Activated CD4-positive, alpha-beta memory T cell treated with anti-CD3 and anti-CD28 coated beads, Interleukin-2, amount 10 ng/mL, durations not matched to agents 7 days and 5 days (primary cell): ENCODE measurements at regions not wholly inside any gene's neighbourhood (a gene's known extent, or its start where the extent isn't known, plus 50 kb on each side); places are given as distances from the start of the nearest gene placed in this dataset.

Experiments used
- CTCF ChIA-PET: fragments of 350-600 bp; sonication (Branson Sonifier 250); formaldehyde crosslinking; loops from one replicate; lab custom pipeline; 2021; ENCODE audit warnings: antibody characterized with exemption, inconsistent platforms; lab: Charles Lee
- POLR2A ChIA-PET: fragments of 350-600 bp; sonication (Branson Sonifier 250); formaldehyde crosslinking; loops from one replicate; lab custom pipeline; 2021; ENCODE audit warnings: antibody characterized with exemption; lab: Charles Lee
- DNase-seq: peaks from one replicate; pipeline ENCODE4 v3.0.0-alpha.2; 2020
- H3K27ac Mint-ChIP-seq: one replicate; pipeline ENCODE4 v1.8.0; 2021; ENCODE audit warnings: mild to moderate bottlenecking, mixed read lengths
- H3K27me3 Mint-ChIP-seq: one replicate; pipeline ENCODE4 v1.8.0; 2021; ENCODE audit warnings: mixed read lengths
- H3K36me3 Mint-ChIP-seq: one replicate; pipeline ENCODE4 v1.8.0; 2021; ENCODE audit warnings: low read depth, mixed read lengths
- H3K4me1 Mint-ChIP-seq: one replicate; pipeline ENCODE4 v1.8.0; 2021; ENCODE audit warnings: mixed read lengths
- H3K4me3 Mint-ChIP-seq: one replicate; pipeline ENCODE4 v1.8.0; 2021; ENCODE audit warnings: mild to moderate bottlenecking, mixed read lengths
- H3K9me3 Mint-ChIP-seq: one replicate; pipeline ENCODE4 v1.8.0; 2021; ENCODE audit warnings: mixed read lengths

DNA sequence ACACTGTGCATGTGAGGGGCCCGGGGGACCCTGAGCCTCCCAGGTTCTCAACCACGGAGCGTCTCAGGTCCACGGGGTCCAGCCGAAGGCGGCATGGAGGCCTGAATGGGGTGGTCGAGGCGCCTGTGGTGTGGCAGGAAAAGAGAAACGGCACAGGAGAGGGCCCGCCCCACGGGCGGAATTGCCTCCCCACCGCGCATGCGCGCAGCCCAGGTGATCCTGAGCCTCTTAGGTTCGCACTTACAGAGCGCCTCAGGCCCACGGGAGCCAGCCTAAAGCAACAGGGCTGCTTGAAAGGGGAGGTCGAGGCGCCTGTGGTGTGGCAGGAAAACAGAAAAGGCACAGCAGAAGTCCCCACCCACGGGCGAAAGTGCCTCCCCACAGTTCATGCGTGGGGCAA lies 311.0 kb downstream of the ALG10 start:
- no peaks in the 10 kb centered on the region for H3K4me1 Mint-ChIP-seq
- H3K27ac Mint-ChIP-seq: no peak overlapping the region
- no peak overlapping the region for H3K4me3 Mint-ChIP-seq
- H3K27me3 Mint-ChIP-seq: no peaks in the 10 kb centered on the region
- ChIA-PET POLR2A (no interaction called here), CTCF (no interaction called here)
- DNase-seq: no peak
- peaks cover 6% of the 10 kb centered on the region for H3K36me3 Mint-ChIP-seq
- H3K9me3 Mint-ChIP-seq: peaks cover 39% of the 10 kb centered on the region

- Mint-ChIP-seq H3K27me3 (no peaks in the 10 kb centered on the region), H3K27ac (no peak overlapping the region), H3K9me3 (peaks cover 33% of the 10 kb centered on the region), H3K4me3 (no peak overlapping the region), H3K4me1 (no peaks in the 10 kb centered on the region), H3K36me3 (peaks cover 5% of the 10 kb centered on the region)
- DNase-seq: no peak
- ChIA-PET CTCF (no interaction called here), POLR2A (no interaction called here)
These were observed 312.2 kb downstream of the ALG10 start for GRCh38 chr12:34334538-34334937.

- POLR2A ChIA-PET: no interaction called here
These were observed 312.9 kb downstream of the ALG10 start for GRCh38 chr12:34334953-34335743.

GRCh38 chr12:34335819-34336262 lies 313.5 kb downstream of the ALG10 start:
- DNase-seq: no peak
- POLR2A ChIA-PET: no interaction called here
- Mint-ChIP-seq H3K4me3 (no peak overlapping the region), H3K27ac (no peak overlapping the region), H3K9me3 (peaks cover 26% of the 10 kb centered on the region), H3K36me3 (peaks cover 4% of the 10 kb centered on the region), H3K27me3 (no peaks in the 10 kb centered on the region), H3K4me1 (no peaks in the 10 kb centered on the region)
- CTCF ChIA-PET: no interaction called here

More at GRCh38 chr12:34334953-34335743, 312.9 kb downstream of the ALG10 start:
- H3K27me3 Mint-ChIP-seq: no peaks in the 10 kb centered on the region
- CTCF ChIA-PET: no interaction called here
- H3K4me1 Mint-ChIP-seq: no peaks in the 10 kb centered on the region
- H3K9me3 Mint-ChIP-seq: peaks cover 28% of the 10 kb centered on the region
- no peak overlapping the region for H3K27ac Mint-ChIP-seq
- DNase-seq: no peak
- peaks cover 4% of the 10 kb centered on the region for H3K36me3 Mint-ChIP-seq
- no peak overlapping the region for H3K4me3 Mint-ChIP-seq

DNA sequence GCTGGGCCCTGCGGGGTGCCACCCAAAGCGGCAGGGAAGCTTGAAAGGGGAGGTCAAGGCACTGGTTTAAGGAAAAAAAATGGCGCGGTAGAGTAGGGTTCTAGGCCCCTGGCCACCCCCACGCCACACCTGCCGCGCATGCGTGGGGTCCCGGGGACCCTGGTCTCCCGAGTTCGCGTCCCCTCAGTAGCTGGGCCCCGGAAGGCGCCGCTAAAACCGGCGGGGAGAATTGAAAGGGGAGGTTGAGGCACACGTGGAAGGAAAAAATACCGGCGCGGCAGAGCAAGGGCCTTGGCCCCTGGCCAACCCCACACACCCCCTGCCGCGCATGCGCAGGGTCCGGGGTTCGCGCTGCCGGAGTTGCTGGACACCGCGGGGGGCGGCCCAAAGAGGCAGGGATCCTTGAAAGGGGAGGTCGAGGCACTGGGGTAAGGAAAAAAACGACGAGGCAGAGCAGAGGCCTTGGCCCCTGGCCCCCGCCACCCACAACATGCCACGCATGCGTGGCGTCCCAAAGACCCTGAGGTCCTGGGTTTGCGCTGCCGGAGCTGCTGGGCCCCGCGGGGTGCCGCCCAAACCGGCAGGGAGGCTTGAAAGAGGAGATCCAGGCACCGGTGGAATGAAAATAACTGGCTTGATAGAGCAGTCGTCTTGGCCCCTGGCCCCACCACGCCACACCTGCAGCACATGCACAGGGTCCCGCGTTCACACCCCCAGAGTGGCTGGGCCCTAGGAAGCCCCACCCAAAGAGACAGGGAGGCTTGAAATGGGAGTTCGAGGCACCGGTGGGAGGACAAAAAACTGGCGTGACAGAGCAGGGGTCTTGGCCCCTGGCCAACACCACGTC lies 314.5 kb downstream of the ALG10 start:
- Mint-ChIP-seq H3K36me3 (peaks cover 4% of the 10 kb centered on the region), H3K4me1 (no peaks in the 10 kb centered on the region), H3K9me3 (peaks cover 20% of the 10 kb centered on the region), H3K4me3 (no peak overlapping the region), H3K27ac (no peak overlapping the region), H3K27me3 (no peaks in the 10 kb centered on the region)
- CTCF ChIA-PET: no interaction called here
- POLR2A ChIA-PET: no interaction called here
- no peak for DNase-seq

DNA sequence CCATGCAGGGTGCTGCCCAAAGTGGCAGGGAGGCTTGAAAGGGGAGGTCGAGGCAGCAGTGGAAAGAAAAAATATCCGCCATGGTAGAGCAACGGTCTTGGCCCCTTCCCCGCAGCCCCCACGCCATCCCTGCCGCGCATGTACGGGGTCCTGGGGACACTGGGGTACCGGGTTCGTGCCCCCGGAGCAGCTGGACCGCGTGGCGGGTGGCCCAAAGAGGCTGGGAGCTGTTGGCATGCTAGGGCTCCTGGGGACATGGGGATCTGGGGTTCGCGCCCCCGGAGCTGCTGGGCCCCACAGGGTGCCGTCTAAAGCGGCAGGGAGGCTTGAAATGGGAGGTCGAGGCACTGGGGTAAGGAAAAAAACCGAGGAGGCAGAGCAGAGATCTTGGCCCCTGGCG lies 316.5 kb downstream of the ALG10 start:
- no peaks in the 10 kb centered on the region for H3K4me1 Mint-ChIP-seq
- no peaks in the 10 kb centered on the region for H3K27me3 Mint-ChIP-seq
- DNase-seq: no peak
- H3K9me3 Mint-ChIP-seq: peaks cover 15% of the 10 kb centered on the region
- H3K36me3 Mint-ChIP-seq: peaks cover 2% of the 10 kb centered on the region
- H3K4me3 Mint-ChIP-seq: no peak overlapping the region
- ChIA-PET POLR2A (no interaction called here), CTCF (no interaction called here)
- H3K27ac Mint-ChIP-seq: no peak overlapping the region

DNA sequence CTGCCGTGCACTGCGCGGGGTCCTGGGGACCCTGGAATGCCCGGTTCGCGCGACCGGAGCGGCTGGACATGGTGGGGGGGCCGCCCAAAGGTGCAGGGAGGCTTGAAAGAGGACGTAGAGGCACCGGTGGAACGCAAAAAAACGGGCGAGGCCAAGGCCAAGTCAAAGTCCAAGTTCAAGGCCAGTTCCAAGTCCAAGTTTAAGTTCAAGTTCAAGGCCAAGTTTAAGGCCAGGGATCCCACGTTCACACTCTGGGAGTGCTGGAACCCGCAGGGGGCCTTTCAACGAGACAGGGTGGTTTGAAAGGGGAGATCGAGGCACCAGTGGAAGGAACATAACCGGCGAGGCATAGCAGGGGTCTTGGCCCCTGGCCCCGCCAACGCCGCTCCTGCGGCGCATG lies 317.6 kb downstream of the ALG10 start:
- H3K4me3 Mint-ChIP-seq: no peak overlapping the region
- no peak for DNase-seq
- H3K27me3 Mint-ChIP-seq: no peaks in the 10 kb centered on the region
- ChIA-PET CTCF (no interaction called here), POLR2A (no interaction called here)
- H3K9me3 Mint-ChIP-seq: peaks cover 15% of the 10 kb centered on the region
- no peaks in the 10 kb centered on the region for H3K4me1 Mint-ChIP-seq
- no peak overlapping the region for H3K27ac Mint-ChIP-seq
- peaks cover 1% of the 10 kb centered on the region for H3K36me3 Mint-ChIP-seq

GRCh38 chr12:34340534-34341361 lies 318.5 kb downstream of the ALG10 start:
- Mint-ChIP-seq H3K27me3 (no peaks in the 10 kb centered on the region), H3K9me3 (peaks cover 15% of the 10 kb centered on the region), H3K4me1 (no peaks in the 10 kb centered on the region), H3K4me3 (no peak overlapping the region), H3K36me3 (no peaks in the 10 kb centered on the region), H3K27ac (no peak overlapping the region)
- DNase-seq: no peak
- POLR2A ChIA-PET: no interaction called here
- CTCF ChIA-PET: no interaction called here

- Mint-ChIP-seq H3K4me3 (no peak overlapping the region), H3K9me3 (peaks cover 15% of the 10 kb centered on the region), H3K27me3 (no peaks in the 10 kb centered on the region), H3K36me3 (no peaks in the 10 kb centered on the region), H3K4me1 (no peaks in the 10 kb centered on the region), H3K27ac (no peak overlapping the region)
- ChIA-PET CTCF (no interaction called here), POLR2A (no interaction called here)
- no peak for DNase-seq
These were observed 319.1 kb downstream of the ALG10 start for GRCh38 chr12:34341362-34341733.

GRCh38 chr12:34342048-34342447 lies 319.8 kb downstream of the ALG10 start:
- ChIA-PET POLR2A (no interaction called here), CTCF (no interaction called here)
- H3K9me3 Mint-ChIP-seq: peaks cover 15% of the 10 kb centered on the region
- no peak for DNase-seq
- H3K4me3 Mint-ChIP-seq: no peak overlapping the region
- no peaks in the 10 kb centered on the region for H3K36me3 Mint-ChIP-seq
- no peak overlapping the region for H3K27ac Mint-ChIP-seq
- H3K27me3 Mint-ChIP-seq: no peaks in the 10 kb centered on the region
- H3K4me1 Mint-ChIP-seq: no peaks in the 10 kb centered on the region

- no peak for DNase-seq
- H3K9me3 Mint-ChIP-seq: peaks cover 11% of the 10 kb centered on the region
- H3K27ac Mint-ChIP-seq: no peak overlapping the region
- no peaks in the 10 kb centered on the region for H3K4me1 Mint-ChIP-seq
- POLR2A ChIA-PET: no interaction called here
- no peaks in the 10 kb centered on the region for H3K27me3 Mint-ChIP-seq
- no peaks in the 10 kb centered on the region for H3K36me3 Mint-ChIP-seq
- H3K4me3 Mint-ChIP-seq: no peak overlapping the region
- CTCF ChIA-PET: no interaction called here
These were observed 321.0 kb downstream of the ALG10 start for GRCh38 chr12:34343345-34343744.

DNA sequence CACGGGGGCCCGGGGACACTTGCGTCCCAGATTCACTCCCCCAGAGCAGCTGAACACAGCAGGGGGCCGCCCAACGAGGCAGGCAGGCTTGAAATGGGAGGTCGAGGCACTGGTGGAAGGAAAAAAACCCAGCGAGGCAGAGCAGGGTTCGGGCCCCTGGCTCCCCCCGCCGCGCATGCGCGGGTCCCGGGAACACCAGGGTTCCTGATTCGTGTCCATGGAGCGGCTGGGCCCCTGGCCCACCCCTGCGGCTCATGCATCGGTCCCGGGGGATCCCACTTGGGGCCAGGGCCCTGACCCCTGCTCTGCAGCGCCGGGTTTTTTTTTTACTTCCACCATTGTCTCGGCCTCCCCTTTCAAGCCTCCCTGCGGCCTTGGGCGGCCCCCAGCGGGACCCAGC lies 321.5 kb downstream of the ALG10 start:
- CTCF ChIA-PET: no interaction called here
- DNase-seq: no peak
- Mint-ChIP-seq H3K36me3 (no peaks in the 10 kb centered on the region), H3K4me1 (no peaks in the 10 kb centered on the region), H3K4me3 (no peak overlapping the region), H3K9me3 (peaks cover 10% of the 10 kb centered on the region), H3K27ac (no peak overlapping the region), H3K27me3 (no peaks in the 10 kb centered on the region)
- POLR2A ChIA-PET: no interaction called here
